H1 (cell line): ENCODE measurements at regions not wholly inside any gene's neighbourhood (a gene's known extent, or its start where the extent isn't known, plus 50 kb on each side); places are given as distances from the start of the nearest gene placed in this dataset.

Source experiments
- CBX8 ChIP-seq: fragments of 300-800, 300-1000 bp; sonication (generic); IDR thresholded peaks from 2 replicates; pipeline ENCODE4 v1.7.1; 2016; ENCODE audit warnings: low read depth, low read length, borderline replicate concordance
- CREB1 ChIP-seq: IDR thresholded peaks from 2 replicates; pipeline ENCODE4 v1.6.1; 2012; ENCODE audit warnings: inconsistent platforms
- HDAC2 ChIP-seq, 2 experiments: fragments of 300-600 bp in 1 of 2; sonication (generic) in 1 of 2; IDR thresholded peaks; 2 replicates each; pipeline ENCODE4 v1.6.1; 2011 to 2012; ENCODE audit warnings: low read depth in 2 of 2, low read length in 2 of 2, mild to moderate bottlenecking in 2 of 2, moderate library complexity in 2 of 2, borderline replicate concordance in 1 of 2, inconsistent platforms in 1 of 2
- MAFK ChIP-seq: IDR thresholded peaks from 2 replicates; pipeline ENCODE4 v1.6.1; 2012; ENCODE audit warnings: low read depth, mild to moderate bottlenecking, improper control_type of control experiment, low read length
- TF ChIP-seq, protein P1 (sequence below): fragments of 300-600 bp; sonication (generic); IDR thresholded peaks from 2 replicates; pipeline ENCODE4 v1.7.1; 2012; ENCODE audit warnings: low read length, moderate library complexity, mild to moderate bottlenecking, inconsistent platforms; ENCODE audit not compliant: insufficient replicate concordance

DNA sequence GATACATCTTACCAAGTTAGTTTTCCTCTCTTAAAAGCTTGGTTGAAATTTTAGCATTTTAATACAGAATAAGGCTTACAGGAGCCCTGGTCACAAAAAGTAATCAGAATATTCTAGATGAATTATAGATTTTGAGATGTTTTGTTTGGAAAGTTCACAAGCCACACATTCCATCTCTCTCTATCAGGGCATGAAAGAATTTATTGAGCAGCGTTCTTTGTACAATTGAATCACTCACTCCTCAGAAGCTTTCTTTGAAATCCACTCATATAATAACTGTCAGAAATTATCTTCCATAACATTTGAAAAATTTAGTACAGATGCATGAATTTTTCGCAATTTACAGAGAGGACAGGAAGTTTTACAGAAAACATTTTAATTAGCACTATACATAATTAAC, 938.6 kb upstream of the MDGA2 start (continued):
- TF ChIP-seq, protein P1, sequence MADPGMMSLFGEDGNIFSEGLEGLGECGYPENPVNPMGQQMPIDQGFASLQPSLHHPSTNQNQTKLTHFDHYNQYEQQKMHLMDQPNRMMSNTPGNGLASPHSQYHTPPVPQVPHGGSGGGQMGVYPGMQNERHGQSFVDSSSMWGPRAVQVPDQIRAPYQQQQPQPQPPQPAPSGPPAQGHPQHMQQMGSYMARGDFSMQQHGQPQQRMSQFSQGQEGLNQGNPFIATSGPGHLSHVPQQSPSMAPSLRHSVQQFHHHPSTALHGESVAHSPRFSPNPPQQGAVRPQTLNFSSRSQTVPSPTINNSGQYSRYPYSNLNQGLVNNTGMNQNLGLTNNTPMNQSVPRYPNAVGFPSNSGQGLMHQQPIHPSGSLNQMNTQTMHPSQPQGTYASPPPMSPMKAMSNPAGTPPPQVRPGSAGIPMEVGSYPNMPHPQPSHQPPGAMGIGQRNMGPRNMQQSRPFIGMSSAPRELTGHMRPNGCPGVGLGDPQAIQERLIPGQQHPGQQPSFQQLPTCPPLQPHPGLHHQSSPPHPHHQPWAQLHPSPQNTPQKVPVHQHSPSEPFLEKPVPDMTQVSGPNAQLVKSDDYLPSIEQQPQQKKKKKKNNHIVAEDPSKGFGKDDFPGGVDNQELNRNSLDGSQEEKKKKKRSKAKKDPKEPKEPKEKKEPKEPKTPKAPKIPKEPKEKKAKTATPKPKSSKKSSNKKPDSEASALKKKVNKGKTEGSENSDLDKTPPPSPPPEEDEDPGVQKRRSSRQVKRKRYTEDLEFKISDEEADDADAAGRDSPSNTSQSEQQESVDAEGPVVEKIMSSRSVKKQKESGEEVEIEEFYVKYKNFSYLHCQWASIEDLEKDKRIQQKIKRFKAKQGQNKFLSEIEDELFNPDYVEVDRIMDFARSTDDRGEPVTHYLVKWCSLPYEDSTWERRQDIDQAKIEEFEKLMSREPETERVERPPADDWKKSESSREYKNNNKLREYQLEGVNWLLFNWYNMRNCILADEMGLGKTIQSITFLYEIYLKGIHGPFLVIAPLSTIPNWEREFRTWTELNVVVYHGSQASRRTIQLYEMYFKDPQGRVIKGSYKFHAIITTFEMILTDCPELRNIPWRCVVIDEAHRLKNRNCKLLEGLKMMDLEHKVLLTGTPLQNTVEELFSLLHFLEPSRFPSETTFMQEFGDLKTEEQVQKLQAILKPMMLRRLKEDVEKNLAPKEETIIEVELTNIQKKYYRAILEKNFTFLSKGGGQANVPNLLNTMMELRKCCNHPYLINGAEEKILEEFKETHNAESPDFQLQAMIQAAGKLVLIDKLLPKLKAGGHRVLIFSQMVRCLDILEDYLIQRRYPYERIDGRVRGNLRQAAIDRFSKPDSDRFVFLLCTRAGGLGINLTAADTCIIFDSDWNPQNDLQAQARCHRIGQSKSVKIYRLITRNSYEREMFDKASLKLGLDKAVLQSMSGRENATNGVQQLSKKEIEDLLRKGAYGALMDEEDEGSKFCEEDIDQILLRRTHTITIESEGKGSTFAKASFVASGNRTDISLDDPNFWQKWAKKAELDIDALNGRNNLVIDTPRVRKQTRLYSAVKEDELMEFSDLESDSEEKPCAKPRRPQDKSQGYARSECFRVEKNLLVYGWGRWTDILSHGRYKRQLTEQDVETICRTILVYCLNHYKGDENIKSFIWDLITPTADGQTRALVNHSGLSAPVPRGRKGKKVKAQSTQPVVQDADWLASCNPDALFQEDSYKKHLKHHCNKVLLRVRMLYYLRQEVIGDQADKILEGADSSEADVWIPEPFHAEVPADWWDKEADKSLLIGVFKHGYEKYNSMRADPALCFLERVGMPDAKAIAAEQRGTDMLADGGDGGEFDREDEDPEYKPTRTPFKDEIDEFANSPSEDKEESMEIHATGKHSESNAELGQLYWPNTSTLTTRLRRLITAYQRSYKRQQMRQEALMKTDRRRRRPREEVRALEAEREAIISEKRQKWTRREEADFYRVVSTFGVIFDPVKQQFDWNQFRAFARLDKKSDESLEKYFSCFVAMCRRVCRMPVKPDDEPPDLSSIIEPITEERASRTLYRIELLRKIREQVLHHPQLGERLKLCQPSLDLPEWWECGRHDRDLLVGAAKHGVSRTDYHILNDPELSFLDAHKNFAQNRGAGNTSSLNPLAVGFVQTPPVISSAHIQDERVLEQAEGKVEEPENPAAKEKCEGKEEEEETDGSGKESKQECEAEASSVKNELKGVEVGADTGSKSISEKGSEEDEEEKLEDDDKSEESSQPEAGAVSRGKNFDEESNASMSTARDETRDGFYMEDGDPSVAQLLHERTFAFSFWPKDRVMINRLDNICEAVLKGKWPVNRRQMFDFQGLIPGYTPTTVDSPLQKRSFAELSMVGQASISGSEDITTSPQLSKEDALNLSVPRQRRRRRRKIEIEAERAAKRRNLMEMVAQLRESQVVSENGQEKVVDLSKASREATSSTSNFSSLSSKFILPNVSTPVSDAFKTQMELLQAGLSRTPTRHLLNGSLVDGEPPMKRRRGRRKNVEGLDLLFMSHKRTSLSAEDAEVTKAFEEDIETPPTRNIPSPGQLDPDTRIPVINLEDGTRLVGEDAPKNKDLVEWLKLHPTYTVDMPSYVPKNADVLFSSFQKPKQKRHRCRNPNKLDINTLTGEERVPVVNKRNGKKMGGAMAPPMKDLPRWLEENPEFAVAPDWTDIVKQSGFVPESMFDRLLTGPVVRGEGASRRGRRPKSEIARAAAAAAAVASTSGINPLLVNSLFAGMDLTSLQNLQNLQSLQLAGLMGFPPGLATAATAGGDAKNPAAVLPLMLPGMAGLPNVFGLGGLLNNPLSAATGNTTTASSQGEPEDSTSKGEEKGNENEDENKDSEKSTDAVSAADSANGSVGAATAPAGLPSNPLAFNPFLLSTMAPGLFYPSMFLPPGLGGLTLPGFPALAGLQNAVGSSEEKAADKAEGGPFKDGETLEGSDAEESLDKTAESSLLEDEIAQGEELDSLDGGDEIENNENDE: no peak
- TF ChIP-seq MAFK (no peak), CREB1 (no peak), HDAC2 (IDR thresholded peaks at IDR 0.05; ENCODE audit: borderline replicate concordance in 1 of 2, low read depth in 2 of 2, low read length in 2 of 2) (no peak), CBX8 (no peak)
